ENCODE measurements at regions not wholly inside any gene's neighbourhood (a gene's known extent, or its start where the extent isn't known, plus 50 kb on each side); places are given as distances from the start of the nearest gene placed in this dataset.

GRCh38 chr12:43015090-43015737, 425.7 kb upstream of the PRICKLE1 start:
- DNase-seq (ENCODE audit: unreplicated experiment), result no peak
- Mint-ChIP-seq H3K4me1 (ENCODE audit: insufficient read depth, unreplicated experiment) (no peaks in the 10 kb centered on the region), H3K4me3 (ENCODE audit: unreplicated experiment) (no peak overlapping the region), H3K9me3 (ENCODE audit: unreplicated experiment) (peaks cover 9% of the 10 kb centered on the region), H3K27ac (ENCODE audit: low read depth, unreplicated experiment) (no peak overlapping the region), H3K36me3 (ENCODE audit: insufficient read depth, unreplicated experiment) (no peaks in the 10 kb centered on the region), H3K27me3 (ENCODE audit: insufficient read depth, unreplicated experiment) (no peaks in the 10 kb centered on the region)
- ChIA-PET POLR2A (no interaction called here), CTCF (interaction anchor here (0.7 kb wide), 1 partner anchor 295 kb away, joined by 3 read pairs; no protein-coding TSS in a partner anchor)
- BruUV-seq (replicated peaks), result no TSS peak
- intact Hi-C loops (cut with micrococcal nuclease), result no loop called here
- no peak for TF ChIP-seq CTCF (IDR thresholded peaks at IDR 0.05; ENCODE audit: unreplicated experiment)

GRCh38 chr12:43011383-43011926, 421.9 kb upstream of the PRICKLE1 start:
- no peak for DNase-seq (ENCODE audit: unreplicated experiment)
- no peaks in the 10 kb centered on the region for H3K36me3 Mint-ChIP-seq (ENCODE audit: insufficient read depth, unreplicated experiment)
- ChIA-PET CTCF (no interaction called here), POLR2A (interaction anchor here (0.7 to 1.2 kb wide), 2 partner anchors 9 to 412 kb away, joined by 3 to 7 read pairs; no protein-coding TSS in a partner anchor)
- intact Hi-C loops (cut with micrococcal nuclease), result no loop called here
- peaks cover 9% of the 10 kb centered on the region for H3K9me3 Mint-ChIP-seq (ENCODE audit: unreplicated experiment)
- no TSS peak for BruUV-seq (replicated peaks)
- no peaks in the 10 kb centered on the region for H3K4me1 Mint-ChIP-seq (ENCODE audit: insufficient read depth, unreplicated experiment)
- H3K27me3 Mint-ChIP-seq (ENCODE audit: insufficient read depth, unreplicated experiment), result no peaks in the 10 kb centered on the region
- H3K27ac Mint-ChIP-seq (ENCODE audit: low read depth, unreplicated experiment), result no peak overlapping the region
- H3K4me3 Mint-ChIP-seq (ENCODE audit: unreplicated experiment), result no peak overlapping the region
- TF ChIP-seq CTCF (IDR thresholded peaks at IDR 0.05; ENCODE audit: unreplicated experiment), result no peak

GRCh38 chr12:43009846-43010240, 420.3 kb upstream of the PRICKLE1 start:
- ChIA-PET POLR2A (interaction anchor here (0.7 kb wide), 1 partner anchor 17 kb away, joined by 3 read pairs; no protein-coding TSS in a partner anchor), CTCF (interaction anchor here (0.6 kb wide), 1 partner anchor 170 kb away, joined by 3 read pairs; no protein-coding TSS in a partner anchor)
- H3K36me3 Mint-ChIP-seq (ENCODE audit: insufficient read depth, unreplicated experiment), result no peaks in the 10 kb centered on the region
- no peaks in the 10 kb centered on the region for H3K27me3 Mint-ChIP-seq (ENCODE audit: insufficient read depth, unreplicated experiment)
- no peaks in the 10 kb centered on the region for H3K4me1 Mint-ChIP-seq (ENCODE audit: insufficient read depth, unreplicated experiment)
- peaks cover 9% of the 10 kb centered on the region for H3K9me3 Mint-ChIP-seq (ENCODE audit: unreplicated experiment)
- H3K27ac Mint-ChIP-seq (ENCODE audit: low read depth, unreplicated experiment), result no peak overlapping the region
- TF ChIP-seq CTCF (IDR thresholded peaks at IDR 0.05; ENCODE audit: unreplicated experiment), result no peak
- DNase-seq (ENCODE audit: unreplicated experiment), result no peak
- H3K4me3 Mint-ChIP-seq (ENCODE audit: unreplicated experiment), result no peak overlapping the region
- intact Hi-C loops (cut with micrococcal nuclease), result no loop called here
- no TSS peak for BruUV-seq (replicated peaks)

GRCh38 chr12:43008953-43009845, 419.7 kb upstream of the PRICKLE1 start:
- CTCF ChIA-PET, result interaction anchor here (0.6 kb wide), 1 partner anchor 170 kb away, joined by 3 read pairs; no protein-coding TSS in a partner anchor
- no peak for DNase-seq (ENCODE audit: unreplicated experiment)
- TF ChIP-seq CTCF (IDR thresholded peaks at IDR 0.05; ENCODE audit: unreplicated experiment), result no peak

More at GRCh38 chr12:43008953-43009845, 419.7 kb upstream of the PRICKLE1 start:
- Mint-ChIP-seq H3K4me1 (ENCODE audit: insufficient read depth, unreplicated experiment) (no peaks in the 10 kb centered on the region), H3K36me3 (ENCODE audit: insufficient read depth, unreplicated experiment) (no peaks in the 10 kb centered on the region), H3K27ac (ENCODE audit: low read depth, unreplicated experiment) (no peak overlapping the region), H3K9me3 (ENCODE audit: unreplicated experiment) (peaks cover 9% of the 10 kb centered on the region), H3K4me3 (ENCODE audit: unreplicated experiment) (no peak overlapping the region), H3K27me3 (ENCODE audit: insufficient read depth, unreplicated experiment) (no peaks in the 10 kb centered on the region)
- POLR2A ChIA-PET, result no interaction called here
- BruUV-seq (replicated peaks), result no TSS peak
- intact Hi-C loops (cut with micrococcal nuclease), result no loop called here
